ENCODE measurements at regions not wholly inside any gene's neighbourhood (a gene's known extent, or its start where the extent isn't known, plus 50 kb on each side); places are given as distances from the start of the nearest gene placed in this dataset.

GRCh38 chr4:72216539-72217277 is 184.9 kb downstream of the NPFFR2 start (continued):
- TF ChIP-seq SIRT6 (IDR thresholded peaks at IDR 0.05; ENCODE audit: low read length): no peak

Data from H1 (cell line).